Bronchial epithelial cell (primary cell): ENCODE measurements at regions not wholly inside any gene's neighbourhood (a gene's known extent, or its start where the extent isn't known, plus 50 kb on each side); places are given as distances from the start of the nearest gene placed in this dataset.

Source experiments
- DNase-seq: peaks from one replicate; pipeline ENCODE4 v3.0.0-alpha.2; 2010; ENCODE audit warnings: low read depth
- FAIRE-seq: peaks from 2 replicates; lab custom pipeline; 2011; peaks lifted over from hg19 to GRCh38; lab: Jason Lieb, UNC
- H3K27me3 ChIP-seq: 2 replicates; pipeline ENCODE4 v1.5.1; 2011; ENCODE audit warnings: low read length; ENCODE audit not compliant: control insufficient read depth, insufficient read depth
- H3K36me3 ChIP-seq: 2 replicates; pipeline ENCODE4 v1.5.1; 2011; ENCODE audit warnings: low read length; ENCODE audit not compliant: control insufficient read depth, insufficient read depth
- H3K4me3 ChIP-seq: 2 replicates; pipeline ENCODE4 v1.5.1; 2011; ENCODE audit warnings: mild to moderate bottlenecking, low read depth, low read length, control low read depth
- TF ChIP-seq, protein P1 (sequence below): IDR thresholded peaks from 2 replicates; pipeline ENCODE4 v1.5.1; 2011; ENCODE audit warnings: mild to moderate bottlenecking, moderate library complexity, low read length, control low read depth, inconsistent platforms; ENCODE audit not compliant: insufficient read depth, severe bottlenecking

DNA sequence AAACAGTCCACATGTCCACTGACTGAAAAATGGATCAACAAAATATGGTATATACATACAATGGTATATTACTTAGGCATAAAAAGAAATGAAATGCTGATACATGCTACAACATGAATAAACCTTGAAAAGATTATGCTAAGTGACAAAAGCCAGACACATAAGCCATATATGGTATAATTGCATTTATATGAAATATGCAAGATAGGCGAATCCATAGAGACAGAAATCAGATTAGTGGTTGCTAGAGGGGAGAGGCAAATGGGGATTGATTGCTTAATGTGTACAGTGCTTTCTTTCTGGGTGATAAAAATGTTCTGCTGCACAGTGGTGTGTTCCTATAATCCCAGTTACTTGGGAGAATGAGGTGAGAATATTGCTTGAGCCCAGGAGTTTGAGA lies 171.0 kb downstream of the CYP26B1 start:
- FAIRE-seq (no peak), DNase-seq (no peak)
- no peak overlapping the region for H3K4me3 ChIP-seq
- H3K36me3 ChIP-seq = no peaks in the 10 kb centered on the region
- H3K27me3 ChIP-seq = peaks cover 2% of the 10 kb centered on the region
- TF ChIP-seq, protein P1, sequence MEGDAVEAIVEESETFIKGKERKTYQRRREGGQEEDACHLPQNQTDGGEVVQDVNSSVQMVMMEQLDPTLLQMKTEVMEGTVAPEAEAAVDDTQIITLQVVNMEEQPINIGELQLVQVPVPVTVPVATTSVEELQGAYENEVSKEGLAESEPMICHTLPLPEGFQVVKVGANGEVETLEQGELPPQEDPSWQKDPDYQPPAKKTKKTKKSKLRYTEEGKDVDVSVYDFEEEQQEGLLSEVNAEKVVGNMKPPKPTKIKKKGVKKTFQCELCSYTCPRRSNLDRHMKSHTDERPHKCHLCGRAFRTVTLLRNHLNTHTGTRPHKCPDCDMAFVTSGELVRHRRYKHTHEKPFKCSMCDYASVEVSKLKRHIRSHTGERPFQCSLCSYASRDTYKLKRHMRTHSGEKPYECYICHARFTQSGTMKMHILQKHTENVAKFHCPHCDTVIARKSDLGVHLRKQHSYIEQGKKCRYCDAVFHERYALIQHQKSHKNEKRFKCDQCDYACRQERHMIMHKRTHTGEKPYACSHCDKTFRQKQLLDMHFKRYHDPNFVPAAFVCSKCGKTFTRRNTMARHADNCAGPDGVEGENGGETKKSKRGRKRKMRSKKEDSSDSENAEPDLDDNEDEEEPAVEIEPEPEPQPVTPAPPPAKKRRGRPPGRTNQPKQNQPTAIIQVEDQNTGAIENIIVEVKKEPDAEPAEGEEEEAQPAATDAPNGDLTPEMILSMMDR = no peak

DNA sequence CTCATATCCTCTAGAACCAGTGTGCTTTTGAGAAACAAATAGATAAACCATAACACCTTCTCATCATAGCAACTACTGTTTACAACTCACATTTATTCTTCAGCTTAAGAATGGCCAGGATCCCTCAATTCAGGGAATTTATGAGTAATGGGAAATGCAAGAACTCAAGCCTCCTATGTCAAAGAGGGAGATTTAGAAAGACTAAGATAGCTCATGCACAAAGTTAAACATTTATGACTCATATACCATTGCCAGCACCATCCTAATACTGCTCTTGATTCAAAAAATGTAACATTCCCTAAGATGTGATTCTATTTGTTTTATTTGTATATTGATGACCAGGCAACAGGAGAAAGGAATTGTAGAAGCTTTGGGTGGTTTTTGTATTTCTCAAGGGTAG lies 172.8 kb downstream of the CYP26B1 start:
- H3K27me3 ChIP-seq = peaks cover 4% of the 10 kb centered on the region
- peak; percentile 58 for DNase-seq
- H3K36me3 ChIP-seq = no peaks in the 10 kb centered on the region
- TF ChIP-seq, protein P1 = no peak
- FAIRE-seq = no peak
- H3K4me3 ChIP-seq = no peak overlapping the region

DNA sequence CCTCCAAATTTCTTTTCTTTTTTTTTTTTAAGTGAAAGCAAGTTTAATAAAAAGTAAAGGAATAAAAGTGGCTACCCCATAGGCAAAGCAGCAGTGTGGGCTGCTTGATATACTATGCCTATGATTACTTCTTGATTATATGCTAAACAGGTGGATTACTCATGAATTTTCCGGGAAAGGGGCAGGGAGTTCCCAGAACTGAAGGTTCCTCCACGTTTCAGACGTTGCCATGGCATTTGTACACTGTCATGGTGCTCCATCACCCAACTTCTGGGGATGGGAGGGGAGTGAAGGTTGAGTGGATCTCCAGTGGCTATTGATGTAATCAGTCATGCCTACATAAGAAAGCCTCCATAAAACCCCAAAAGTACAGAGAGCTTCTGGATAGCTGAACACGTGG lies 176.2 kb downstream of the CYP26B1 start:
- H3K36me3 ChIP-seq = no peaks in the 10 kb centered on the region
- H3K4me3 ChIP-seq = no peak overlapping the region
- FAIRE-seq = no peak
- DNase-seq = no peak
- TF ChIP-seq, protein P1 = no peak
- peaks cover 4% of the 10 kb centered on the region for H3K27me3 ChIP-seq

DNA sequence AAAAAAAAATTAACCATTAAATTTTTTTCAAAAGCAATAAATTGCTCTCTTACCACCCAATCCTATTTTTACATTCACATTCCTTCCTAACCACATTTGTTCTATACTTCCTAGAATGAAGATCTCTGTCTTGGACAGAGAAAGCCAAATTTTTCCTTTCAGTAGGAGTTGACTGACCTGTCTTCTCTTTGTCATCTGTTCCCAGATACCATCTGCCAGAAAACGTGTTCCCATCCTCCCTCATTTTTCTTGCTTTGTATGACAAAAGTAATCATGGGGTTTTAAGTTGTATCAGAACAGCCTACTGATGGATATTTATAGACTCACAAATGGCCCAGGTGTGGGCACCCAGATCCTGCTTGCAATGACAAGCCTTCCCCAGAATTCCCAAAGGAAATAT lies 182.1 kb downstream of the CYP26B1 start:
- TF ChIP-seq, protein P1 = no peak
- FAIRE-seq = no peak
- DNase-seq = no peak
- no peaks in the 10 kb centered on the region for H3K36me3 ChIP-seq
- no peak overlapping the region for H3K4me3 ChIP-seq
- H3K27me3 ChIP-seq = no peaks in the 10 kb centered on the region

DNA sequence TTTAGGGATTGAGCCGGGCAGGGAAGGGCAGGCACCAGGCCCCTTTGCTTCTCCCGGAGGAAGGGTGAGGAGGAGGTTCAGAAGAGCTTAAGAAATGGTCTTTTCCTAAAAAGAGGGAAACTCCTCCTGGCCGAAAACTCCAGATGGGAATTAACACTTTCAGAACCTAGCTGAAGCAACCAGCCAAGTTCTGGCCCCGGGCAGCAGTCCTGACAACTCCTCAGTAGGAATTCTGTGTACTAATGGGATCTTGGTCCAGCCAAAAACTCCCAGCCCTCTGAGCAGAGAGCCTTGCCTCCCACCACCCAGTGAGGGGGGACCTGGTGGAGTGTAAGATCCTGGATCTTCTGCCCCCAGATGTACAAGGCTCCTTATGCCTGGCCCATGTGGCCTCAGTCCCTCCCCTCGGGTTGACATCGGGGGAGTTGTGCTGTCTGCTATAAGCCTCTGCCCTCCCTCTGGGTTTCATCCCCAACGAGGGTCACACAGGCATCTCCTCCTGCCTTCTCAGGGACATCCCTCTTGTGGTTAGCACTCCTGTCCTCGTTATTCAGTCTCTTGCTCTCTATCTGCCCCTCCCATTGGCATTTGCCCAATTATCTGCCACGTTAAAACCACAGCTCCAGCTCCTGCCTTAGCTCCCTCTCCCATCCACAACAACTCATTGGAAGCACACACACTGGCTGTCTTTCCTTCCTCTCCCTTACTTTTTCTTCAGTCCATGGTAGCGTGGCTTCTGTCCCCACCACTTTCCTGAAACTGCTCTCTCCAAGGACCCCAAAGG lies 184.6 kb downstream of the CYP26B1 start:
- TF ChIP-seq, protein P1 = no peak
- H3K27me3 ChIP-seq = no peaks in the 10 kb centered on the region
- DNase-seq (peak; percentile 22), FAIRE-seq (no peak)
- no peaks in the 10 kb centered on the region for H3K36me3 ChIP-seq
- no peak overlapping the region for H3K4me3 ChIP-seq

DNA sequence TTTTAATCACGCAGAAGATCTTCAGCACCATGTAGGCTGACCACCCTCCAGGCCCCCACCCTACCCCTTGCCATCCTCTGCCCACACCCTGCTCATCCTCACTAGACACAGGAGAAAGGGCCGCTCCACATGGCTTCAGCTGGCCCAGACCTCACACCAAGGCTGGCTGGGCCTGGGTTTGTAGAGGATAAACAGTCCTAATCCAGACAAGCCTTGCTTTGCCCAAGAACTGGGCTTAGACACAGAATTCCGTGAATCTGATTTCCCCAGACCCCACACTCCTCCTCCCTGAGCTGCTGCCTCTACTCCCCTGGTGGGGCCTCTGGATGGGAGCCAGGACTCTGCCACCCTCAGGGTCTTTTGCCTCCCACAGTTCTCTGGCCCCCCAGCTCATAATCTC lies 185.3 kb downstream of the CYP26B1 start:
- DNase-seq (no peak), FAIRE-seq (no peak)
- Histone ChIP-seq H3K36me3 (no peaks in the 10 kb centered on the region), H3K27me3 (no peaks in the 10 kb centered on the region), H3K4me3 (no peak overlapping the region)
- TF ChIP-seq, protein P1 = no peak
